Esophagus muscularis mucosa (tissue), 4 donors: ENCODE measurements at regions not wholly inside any gene's neighbourhood (a gene's known extent, or its start where the extent isn't known, plus 50 kb on each side); places are given as distances from the start of the nearest gene placed in this dataset.

Source experiments
- DNase-seq: peaks from one replicate; pipeline ENCODE4 v3.0.0-alpha.2; 2017; ENCODE audit errors: extremely low spot score
- H3K27ac ChIP-seq, 4 donors: fragments of 200-600 bp; sonication (generic); replicated peaks in 1 of 4; 1 replicate in 3 of 4; 2 replicates in 1 of 4; pipeline ENCODE4 v1.5.1; 2016 to 2019; ENCODE audit warnings: mild to moderate bottlenecking in 1 of 4
- H3K27me3 ChIP-seq, 4 donors: fragments of 200-600 bp; sonication (generic); one replicate each; pipeline versions ENCODE4 v1.5.1 to v1.6.0; 2016 to 2019
- H3K36me3 ChIP-seq, 4 donors: fragments of 200-600 bp; sonication (generic); one replicate each; pipeline ENCODE4 v1.5.1; 2016 to 2019
- H3K4me1 ChIP-seq, 4 donors: fragments of 200-600 bp; sonication (generic); one replicate each; pipeline ENCODE4 v1.5.1; 2016 to 2019
- H3K4me3 ChIP-seq, 4 donors: fragments of 200-600 bp; sonication (generic); 1 replicate in 2 of 4; 2 replicates in 2 of 4; pipeline ENCODE4 v1.5.1; 2016 to 2019; ENCODE audit warnings: mild to moderate bottlenecking in 4 of 4, moderate library complexity in 1 of 4
- H3K9me3 ChIP-seq, 4 donors: fragments of 200-600 bp; sonication (generic); 1 replicate in 3 of 4; 2 replicates in 1 of 4; pipeline ENCODE4 v1.5.1; 2016 to 2019
- CTCF ChIP-seq, 3 experiments: fragments of 200-600 bp in 2 of 3; fragments of 450-650 bp in 1 of 3; sonication (generic) in 2 of 3; IDR thresholded peaks; one replicate each; pipeline ENCODE4 v1.5.1; 2017 to 2019; ENCODE audit warnings: antibody characterized with exemption in 3 of 3, mild to moderate bottlenecking in 2 of 3, moderate library complexity in 1 of 3
- EP300 ChIP-seq: sonication (generic); formaldehyde crosslinking; IDR thresholded peaks from one replicate; pipeline ENCODE4 v1.6.1; 2017; ENCODE audit warnings: antibody characterized with exemption
- POLR2A ChIP-seq: fragments of 450-650 bp; IDR thresholded peaks from one replicate; pipeline ENCODE4 v1.6.1; 2017; ENCODE audit warnings: antibody characterized with exemption, moderate library complexity, mild to moderate bottlenecking, low read depth
- POLR2AphosphoS5 ChIP-seq, 2 donors: sonication (generic); formaldehyde crosslinking; IDR thresholded peaks; one replicate each; pipeline ENCODE4 v1.6.1; 2017; ENCODE audit warnings: antibody characterized with exemption in 2 of 2
- WGBS: methylation state at CpG from one replicate; pipeline ENCODE4 v1.1.5; 2018; 5-methylcytosine and 5-hydroxymethylcytosine counted together
- intact Hi-C: fragments of 100-400 bp; cut with DNase I; formaldehyde crosslinking; loops from one replicate; pipeline ENCODE4 v1.15.1; 2023

GRCh38 chr12:114873656-114874055 is 189.7 kb upstream of the TBX3 start:
- H3K9me3 ChIP-seq, result no peaks in the 10 kb centered on the region
- peaks cover 0 to 6% (median 0%) of the 10 kb centered on the region in 4 donors for H3K27me3 ChIP-seq
- no peaks in the 10 kb centered on the region for H3K36me3 ChIP-seq
- TF ChIP-seq POLR2AphosphoS5 (IDR thresholded peaks at IDR 0.05), result no peak
- TF ChIP-seq CTCF (IDR thresholded peaks at IDR 0.05), result no peak
- no peak for TF ChIP-seq EP300
- no peak for TF ChIP-seq POLR2A
- intact Hi-C loops, result no loop called here
- H3K27ac ChIP-seq, result no peak overlapping the region
- no peak overlapping the region for H3K4me3 ChIP-seq
- no peak for DNase-seq
- no peaks in the 10 kb centered on the region for H3K4me1 ChIP-seq
- WGBS, result 96% methylated on average over 10 of the region's 10 CpGs

GRCh38 chr12:114868995-114869834 is 185.2 kb upstream of the TBX3 start:
- peaks cover 0 to 7% (median 0%) of the 10 kb centered on the region in 4 donors for H3K4me1 ChIP-seq
- no peak for DNase-seq
- WGBS, result 38% methylated on average over 11 of the region's 14 CpGs

GRCh38 chr12:114866331-114866730 is 182.4 kb upstream of the TBX3 start:
- H3K27me3 ChIP-seq, result peaks cover 0 to 5% (median 0%) of the 10 kb centered on the region in 4 donors
- no peak overlapping the region for H3K27ac ChIP-seq
- no peak overlapping the region for H3K4me3 ChIP-seq
- WGBS, result 97% methylated on average over 4 of the region's 4 CpGs
- TF ChIP-seq POLR2AphosphoS5 (IDR thresholded peaks at IDR 0.05) (no peak), CTCF (IDR thresholded peaks at IDR 0.05) (no peak), EP300 (no peak), POLR2A (no peak)
- peaks cover 0 to 7% (median 0%) of the 10 kb centered on the region in 4 donors for H3K4me1 ChIP-seq
- no peak for DNase-seq
- no peaks in the 10 kb centered on the region for H3K36me3 ChIP-seq
- intact Hi-C loops, result no loop called here
- peaks cover 0 to under 1% (median 0%) of the 10 kb centered on the region in 4 donors for H3K9me3 ChIP-seq

More at GRCh38 chr12:114868995-114869834, 185.2 kb upstream of the TBX3 start:
- intact Hi-C loops, result no loop called here
- peaks cover 0 to 6% (median 0%) of the 10 kb centered on the region in 4 donors for H3K27me3 ChIP-seq
- H3K4me3 ChIP-seq, result no peak overlapping the region
- no peak for TF ChIP-seq EP300
- no peak for TF ChIP-seq CTCF (IDR thresholded peaks at IDR 0.05)
- TF ChIP-seq POLR2AphosphoS5 (IDR thresholded peaks at IDR 0.05), result no peak
- TF ChIP-seq POLR2A, result no peak
- no peak overlapping the region for H3K27ac ChIP-seq
- H3K9me3 ChIP-seq, result no peaks in the 10 kb centered on the region
- H3K36me3 ChIP-seq, result no peaks in the 10 kb centered on the region

GRCh38 chr12:114864837-114865551 is 181.0 kb upstream of the TBX3 start:
- intact Hi-C loops, result no loop called here
- 22% methylated on average over 12 of the region's 12 CpGs for WGBS
- Histone ChIP-seq H3K27me3 (no peaks in the 10 kb centered on the region), H3K36me3 (no peaks in the 10 kb centered on the region), H3K9me3 (peaks cover 0 to 11% (median 0%) of the 10 kb centered on the region in 4 donors), H3K4me1 (peaks cover 0 to 7% (median 0%) of the 10 kb centered on the region in 4 donors), H3K4me3 (no peak overlapping the region), H3K27ac (no peak overlapping the region)
- TF ChIP-seq EP300, result no peak
- DNase-seq, result no peak

GRCh38 chr12:114863911-114864310 is 179.9 kb upstream of the TBX3 start:
- intact Hi-C loops, result no loop called here
- no peak for DNase-seq
- WGBS, result 89% methylated on average over 11 of the region's 12 CpGs

More at GRCh38 chr12:114863911-114864310, 179.9 kb upstream of the TBX3 start:
- Histone ChIP-seq H3K4me1 (peaks cover 0 to 7% (median 0%) of the 10 kb centered on the region in 4 donors), H3K36me3 (no peaks in the 10 kb centered on the region), H3K27me3 (no peaks in the 10 kb centered on the region), H3K4me3 (no peak overlapping the region), H3K27ac (no peak overlapping the region), H3K9me3 (peaks cover 0 to 11% (median 0%) of the 10 kb centered on the region in 4 donors)
- TF ChIP-seq POLR2A, result no peak
- TF ChIP-seq CTCF (IDR thresholded peaks at IDR 0.05), result no peak
- no peak for TF ChIP-seq POLR2AphosphoS5 (IDR thresholded peaks at IDR 0.05)
- no peak for TF ChIP-seq EP300
